MM.1S (cell line): ENCODE measurements at regions not wholly inside any gene's neighbourhood (a gene's known extent, or its start where the extent isn't known, plus 50 kb on each side); places are given as distances from the start of the nearest gene placed in this dataset.

ENCODE experiments used
- DNase-seq: peaks from one replicate; pipeline ENCODE4 v3.0.0-alpha.2; 2015
- H2AFZ ChIP-seq: fragments of 300-600 bp; sonication (generic); 2 replicates; pipeline ENCODE4 v1.6.0; 2016; ENCODE audit warnings: antibody characterized with exemption, low read length
- H3F3A ChIP-seq: fragments of 300-600 bp; sonication (generic); 2 replicates; pipeline ENCODE4 v1.6.1; 2016; ENCODE audit warnings: mild to moderate bottlenecking, antibody characterized with exemption, low read length, moderate library complexity, mixed read lengths; ENCODE audit not compliant: insufficient read depth
- H3K27ac ChIP-seq: fragments of 300-600 bp; sonication (generic); 2 replicates; pipeline ENCODE4 v1.5.1; 2016; ENCODE audit warnings: mild to moderate bottlenecking, low read length
- H3K27me3 ChIP-seq: fragments of 300-600 bp; sonication (generic); replicated peaks from 2 replicates; pipeline ENCODE4 v1.6.0; 2016; ENCODE audit warnings: low read length; ENCODE audit not compliant: insufficient read depth
- H3K36me3 ChIP-seq: fragments of 300-600 bp; sonication (generic); replicated peaks from 2 replicates; pipeline ENCODE4 v1.6.1; 2016; ENCODE audit warnings: mild to moderate bottlenecking, low read length, mixed read lengths; ENCODE audit not compliant: insufficient read depth
- H3K4me1 ChIP-seq: fragments of 300-600 bp; sonication (generic); 2 replicates; pipeline ENCODE4 v1.6.1; 2016; ENCODE audit warnings: low read length, mixed read lengths
- H3K4me2 ChIP-seq: fragments of 300-600 bp; sonication (generic); 2 replicates; pipeline ENCODE4 v1.6.0; 2016; ENCODE audit warnings: low read depth, low read length
- H3K4me3 ChIP-seq: fragments of 300-600 bp; sonication (generic); 2 replicates; pipeline ENCODE4 v1.5.1; 2016; ENCODE audit warnings: low read length, mixed read lengths
- H3K79me2 ChIP-seq: fragments of 300-600 bp; sonication (generic); 2 replicates; pipeline ENCODE4 v1.6.1; 2016; ENCODE audit warnings: mixed run types, low read length, mixed read lengths
- H3K9ac ChIP-seq: fragments of 300-600 bp; sonication (generic); 2 replicates; pipeline ENCODE4 v1.6.1; 2016; ENCODE audit warnings: low read length, mixed read lengths
- H3K9me2 ChIP-seq: fragments of 300-600 bp; sonication (generic); replicated peaks from 2 replicates; pipeline ENCODE4 v1.6.1; 2016; ENCODE audit warnings: mild to moderate bottlenecking, low read length, mixed read lengths; ENCODE audit not compliant: insufficient read depth
- H3K9me3 ChIP-seq: fragments of 300-600 bp; sonication (generic); replicated peaks from 2 replicates; pipeline ENCODE4 v1.6.1; 2016; ENCODE audit warnings: mild to moderate bottlenecking, low read length, mixed read lengths; ENCODE audit not compliant: insufficient read depth
- H4K20me1 ChIP-seq: fragments of 300-600 bp; sonication (generic); 2 replicates; pipeline ENCODE4 v1.6.1; 2016; ENCODE audit warnings: mild to moderate bottlenecking, low read length, moderate library complexity, mixed read lengths; ENCODE audit not compliant: insufficient read depth
- EZH2 ChIP-seq: fragments of 300-600 bp; sonication (generic); optimal IDR thresholded peaks from 2 replicates; pipeline ENCODE3; 2017; ENCODE audit warnings: low read depth, mild to moderate bottlenecking, antibody characterized with exemption, low read length, mixed read lengths
- EZH2phosphoT487 ChIP-seq: fragments of 300-600 bp; sonication (generic); IDR thresholded peaks from 2 replicates; pipeline ENCODE4 v1.6.1; 2018; ENCODE audit warnings: antibody characterized with exemption, low read length
- TF ChIP-seq, protein P1 (sequence below): fragments of 300-600 bp; sonication (generic); IDR thresholded peaks from 2 replicates; pipeline ENCODE4 v1.5.1; 2016; ENCODE audit warnings: antibody characterized with exemption, low read length, mixed read lengths

DNA sequence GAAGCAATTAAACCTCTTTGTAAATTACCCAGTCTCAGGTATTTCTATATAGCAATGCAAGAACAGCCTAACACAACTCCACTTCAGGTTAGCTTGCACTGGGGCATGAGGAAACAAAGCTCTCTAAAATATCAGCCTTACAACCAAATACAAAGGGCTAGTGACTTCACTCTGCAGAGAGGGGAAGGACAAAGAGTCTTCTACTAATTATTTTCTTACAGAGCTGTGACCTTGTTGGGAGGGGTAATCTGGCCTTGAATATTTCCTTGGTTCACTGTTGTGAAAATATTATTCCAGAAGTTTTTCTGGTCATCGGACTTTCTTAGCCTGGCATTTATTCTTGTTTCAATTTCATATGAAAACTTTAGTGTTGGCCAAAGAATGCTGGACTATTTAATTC, 334.4 kb upstream of the CTNNB1 start:
- no peaks in the 10 kb centered on the region for H3F3A ChIP-seq
- H3K36me3 ChIP-seq, result no peaks in the 10 kb centered on the region
- H4K20me1 ChIP-seq, result no peaks in the 10 kb centered on the region
- no peak overlapping the region for H3K4me2 ChIP-seq
- DNase-seq, result no peak
- H3K9me2 ChIP-seq, result no peaks in the 10 kb centered on the region
- H3K27me3 ChIP-seq, result no peaks in the 10 kb centered on the region
- H3K9ac ChIP-seq, result no peak overlapping the region
- no peaks in the 10 kb centered on the region for H3K4me1 ChIP-seq
- TF ChIP-seq EZH2phosphoT487 (no peak), EZH2 (no peak)
- TF ChIP-seq, protein P1, sequence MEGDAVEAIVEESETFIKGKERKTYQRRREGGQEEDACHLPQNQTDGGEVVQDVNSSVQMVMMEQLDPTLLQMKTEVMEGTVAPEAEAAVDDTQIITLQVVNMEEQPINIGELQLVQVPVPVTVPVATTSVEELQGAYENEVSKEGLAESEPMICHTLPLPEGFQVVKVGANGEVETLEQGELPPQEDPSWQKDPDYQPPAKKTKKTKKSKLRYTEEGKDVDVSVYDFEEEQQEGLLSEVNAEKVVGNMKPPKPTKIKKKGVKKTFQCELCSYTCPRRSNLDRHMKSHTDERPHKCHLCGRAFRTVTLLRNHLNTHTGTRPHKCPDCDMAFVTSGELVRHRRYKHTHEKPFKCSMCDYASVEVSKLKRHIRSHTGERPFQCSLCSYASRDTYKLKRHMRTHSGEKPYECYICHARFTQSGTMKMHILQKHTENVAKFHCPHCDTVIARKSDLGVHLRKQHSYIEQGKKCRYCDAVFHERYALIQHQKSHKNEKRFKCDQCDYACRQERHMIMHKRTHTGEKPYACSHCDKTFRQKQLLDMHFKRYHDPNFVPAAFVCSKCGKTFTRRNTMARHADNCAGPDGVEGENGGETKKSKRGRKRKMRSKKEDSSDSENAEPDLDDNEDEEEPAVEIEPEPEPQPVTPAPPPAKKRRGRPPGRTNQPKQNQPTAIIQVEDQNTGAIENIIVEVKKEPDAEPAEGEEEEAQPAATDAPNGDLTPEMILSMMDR, result no peak
- H3K9me3 ChIP-seq, result no peaks in the 10 kb centered on the region
- no peak overlapping the region for H3K27ac ChIP-seq
- no peak overlapping the region for H2AFZ ChIP-seq
- no peaks in the 10 kb centered on the region for H3K79me2 ChIP-seq
- no peak overlapping the region for H3K4me3 ChIP-seq

DNA sequence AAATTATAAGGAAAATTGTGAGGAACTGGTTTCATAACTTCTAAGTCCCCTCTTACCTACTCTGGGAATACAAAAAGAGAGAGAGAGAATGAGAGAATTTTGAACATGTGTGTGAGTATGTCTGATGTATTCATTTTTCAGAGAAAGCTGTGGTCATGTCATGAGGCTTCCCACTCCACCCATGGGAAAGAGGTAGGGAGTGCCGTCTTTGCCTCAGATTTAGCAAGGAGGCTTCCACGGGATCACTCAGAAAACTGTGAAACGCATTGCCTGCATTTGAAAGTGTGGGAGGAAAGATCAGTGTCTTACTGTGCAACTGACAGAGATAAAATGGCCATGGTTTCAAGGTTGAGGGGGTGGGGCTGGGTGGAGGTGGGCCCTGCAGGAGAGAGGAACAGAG, 331.5 kb upstream of the CTNNB1 start:
- no peak overlapping the region for H2AFZ ChIP-seq

DNA sequence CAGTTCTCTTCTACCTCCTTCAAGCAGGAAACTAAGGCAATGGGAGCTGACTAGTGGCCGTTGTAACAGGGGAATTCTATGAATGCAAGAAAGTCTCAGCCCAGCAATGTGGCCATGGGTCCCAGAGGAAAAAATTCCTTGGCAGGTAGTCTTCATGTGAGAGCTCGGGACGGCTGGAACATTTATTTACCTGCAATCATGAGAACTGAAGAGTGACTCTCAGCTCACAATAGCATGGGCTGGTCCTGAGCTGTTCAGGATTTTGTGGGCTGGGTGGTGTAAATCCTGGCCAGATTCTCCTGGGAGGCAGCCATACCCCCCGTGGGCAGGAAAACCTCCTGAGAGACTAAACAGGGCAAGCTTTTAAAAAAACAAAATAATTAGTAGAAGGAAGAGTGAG, 330.3 kb upstream of the CTNNB1 start:
- Histone ChIP-seq H3K9ac (no peak overlapping the region), H3K4me1 (no peaks in the 10 kb centered on the region)

More for the DNA sequence above, 331.5 kb upstream of the CTNNB1 start:
- TF ChIP-seq EZH2phosphoT487 (no peak), EZH2 (no peak)
- TF ChIP-seq, protein P1, result no peak
- Histone ChIP-seq H4K20me1 (no peaks in the 10 kb centered on the region), H3K79me2 (no peaks in the 10 kb centered on the region), H3K4me3 (no peak overlapping the region), H3K27ac (no peak overlapping the region), H3K4me2 (no peak overlapping the region), H3K9me3 (no peaks in the 10 kb centered on the region), H3F3A (no peaks in the 10 kb centered on the region), H3K27me3 (no peaks in the 10 kb centered on the region), H3K4me1 (no peaks in the 10 kb centered on the region), H3K9me2 (no peaks in the 10 kb centered on the region), H3K36me3 (no peaks in the 10 kb centered on the region), H3K9ac (no peak overlapping the region)
- no peak for DNase-seq

DNA sequence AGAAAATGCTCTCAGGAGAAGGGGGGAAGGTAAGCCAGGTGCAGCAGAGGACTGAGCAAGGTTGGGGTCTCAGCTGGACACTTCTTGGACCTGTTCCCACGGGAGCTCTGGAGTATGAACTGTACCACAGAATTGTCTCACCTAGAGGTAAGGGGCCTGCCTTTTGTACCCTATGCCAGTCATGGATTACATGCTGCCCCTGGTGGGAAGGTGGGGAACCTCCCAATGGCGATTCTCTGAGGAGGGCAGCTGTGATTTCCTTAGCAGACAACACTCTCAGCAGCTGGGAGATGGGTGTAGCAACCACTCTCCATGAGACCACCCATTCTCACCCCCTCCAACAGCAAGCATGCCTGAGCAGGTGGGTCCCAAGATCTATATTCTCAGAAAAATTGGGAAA, 329.4 kb upstream of the CTNNB1 start:
- Histone ChIP-seq H3K9ac (no peak overlapping the region), H3K27me3 (no peaks in the 10 kb centered on the region), H2AFZ (no peak overlapping the region), H3K79me2 (no peaks in the 10 kb centered on the region), H3K36me3 (no peaks in the 10 kb centered on the region), H3K4me3 (no peak overlapping the region), H3K4me2 (no peak overlapping the region), H4K20me1 (no peaks in the 10 kb centered on the region), H3K4me1 (no peaks in the 10 kb centered on the region), H3F3A (no peaks in the 10 kb centered on the region), H3K27ac (no peak overlapping the region), H3K9me2 (no peaks in the 10 kb centered on the region), H3K9me3 (no peaks in the 10 kb centered on the region)
- DNase-seq, result no peak
- TF ChIP-seq EZH2, result no peak
- no peak for TF ChIP-seq EZH2phosphoT487
- TF ChIP-seq, protein P1, result no peak

More for the DNA sequence above, 330.3 kb upstream of the CTNNB1 start:
- Histone ChIP-seq H3K9me2 (no peaks in the 10 kb centered on the region), H3K79me2 (no peaks in the 10 kb centered on the region), H3K36me3 (no peaks in the 10 kb centered on the region), H3K27ac (no peak overlapping the region), H2AFZ (no peak overlapping the region), H3K9me3 (no peaks in the 10 kb centered on the region), H3K4me3 (no peak overlapping the region), H3K4me2 (no peak overlapping the region), H3F3A (no peaks in the 10 kb centered on the region), H3K27me3 (no peaks in the 10 kb centered on the region), H4K20me1 (no peaks in the 10 kb centered on the region)
- DNase-seq, result no peak
- no peak for TF ChIP-seq EZH2
